AML-193 (cell line): ENCODE measurements at regions not wholly inside any gene's neighbourhood (a gene's known extent, or its start where the extent isn't known, plus 50 kb on each side); places are given as distances from the start of the nearest gene placed in this dataset.
"Not testable (repeated sequence)": the region's sequence is repeated elsewhere in the genome, so short reads cannot be mapped to it uniquely, and the experiment has no call there.

Source experiments
- DNase-seq, 2 experiments: peaks; one replicate each; lab custom pipeline; 2025; lab: John Stamatoyannopoulos, UW

- DNase-seq: no peak
Measured at GRCh38 chr13:65679240-65679639, 1550.9 kb downstream of the PCDH9 start.

- no peak for DNase-seq
Measured at GRCh38 chr13:65677906-65678305, 1552.2 kb downstream of the PCDH9 start.

DNA sequence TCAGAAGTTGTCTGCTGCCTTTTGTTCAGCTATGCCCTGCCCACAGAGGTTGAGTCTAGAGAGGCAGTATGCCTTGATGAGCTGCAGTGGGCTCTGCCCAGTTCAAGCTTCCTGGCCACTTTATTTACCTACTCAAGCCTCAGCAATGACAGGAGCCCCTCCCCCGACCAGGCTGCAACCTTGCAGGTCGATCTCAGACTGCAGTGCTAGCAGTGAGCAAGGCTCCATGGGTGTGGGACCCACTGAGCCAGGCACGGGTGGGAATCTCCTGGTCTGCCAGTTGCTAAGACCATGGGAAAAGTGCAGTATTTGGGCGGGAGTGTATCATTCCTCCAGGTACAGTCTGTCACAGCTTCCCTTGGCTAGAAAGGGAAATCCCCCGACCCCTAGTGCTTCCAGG, 1554.8 kb downstream of the PCDH9 start:
- not testable (repeated sequence) for DNase-seq

DNA sequence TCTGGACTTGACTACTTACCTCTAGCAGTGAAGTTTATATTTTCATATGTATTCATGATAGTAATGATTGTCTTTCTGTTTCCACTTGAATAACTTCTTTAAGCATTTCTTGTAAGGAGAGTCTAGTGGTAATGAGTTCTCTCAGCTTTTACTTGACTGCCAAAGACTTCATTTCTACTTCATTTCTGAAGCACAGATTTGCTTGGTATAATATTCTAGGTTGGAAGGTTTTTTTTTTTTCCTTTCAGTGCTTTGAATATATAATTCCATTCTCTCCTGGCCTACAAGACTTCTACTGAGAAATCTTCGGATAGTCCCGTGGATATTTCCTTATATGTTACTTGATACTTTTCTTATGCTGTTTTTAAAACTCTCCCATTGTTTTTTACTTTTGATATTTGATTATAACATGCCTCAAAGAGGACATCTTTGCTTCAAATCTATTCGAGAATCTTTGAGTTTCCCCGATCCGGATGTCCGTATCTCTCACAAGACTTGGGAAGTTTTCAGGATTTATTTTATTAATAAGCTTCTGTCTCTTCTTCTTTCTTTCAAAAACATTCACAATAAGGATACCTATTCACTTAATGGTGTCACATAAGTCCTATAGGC, 1560.0 kb downstream of the PCDH9 start:
- no peak for DNase-seq

DNA sequence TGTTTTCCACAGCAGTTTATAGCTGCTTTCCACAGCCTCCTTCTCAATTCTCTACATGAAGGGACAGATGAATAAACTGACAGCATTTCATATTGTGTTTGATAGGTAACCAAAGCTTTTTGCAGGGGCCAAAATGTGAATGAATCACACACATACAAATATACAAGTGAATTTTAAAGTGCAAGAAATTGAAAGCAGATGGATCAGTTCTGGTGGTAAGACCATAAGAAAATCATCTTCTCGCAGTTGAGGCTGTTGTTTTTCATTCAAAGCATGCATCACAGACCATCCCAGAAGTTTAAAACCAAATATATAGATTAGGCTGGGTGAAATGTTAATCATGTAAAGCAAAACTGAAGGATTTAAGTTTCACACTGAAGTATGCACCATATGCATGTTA, 1569.4 kb downstream of the PCDH9 start:
- no peak for DNase-seq

DNA sequence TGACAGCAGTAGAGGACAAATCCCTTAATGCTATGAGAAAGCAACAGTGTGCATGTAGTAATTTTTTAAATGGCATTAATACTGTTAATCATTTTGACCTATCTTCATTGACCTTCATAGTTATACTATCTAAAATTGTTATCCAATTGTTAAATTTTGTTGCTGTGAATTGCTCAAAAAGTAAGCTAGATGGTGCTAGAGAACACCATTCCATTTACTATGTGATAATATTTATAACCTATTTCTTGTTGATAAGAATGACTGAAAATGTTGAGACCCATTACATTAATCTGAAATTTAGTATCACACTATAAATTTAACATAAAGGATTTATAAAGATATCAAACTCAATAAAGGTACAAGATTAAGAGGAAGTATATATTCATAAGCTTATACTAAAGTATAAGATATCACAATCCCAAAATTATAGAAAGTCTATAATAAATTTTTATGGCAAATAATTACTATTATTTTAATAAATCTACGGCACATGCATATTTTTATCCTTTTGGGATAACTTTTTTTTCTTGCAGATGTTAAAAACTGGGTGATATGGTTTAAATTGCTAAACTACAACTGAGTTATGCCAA, 1573.3 kb downstream of the PCDH9 start:
- DNase-seq: peak; percentile 2 to 14

GRCh38 chr13:65653613-65654012, 1576.5 kb downstream of the PCDH9 start:
- DNase-seq: no peak

DNA sequence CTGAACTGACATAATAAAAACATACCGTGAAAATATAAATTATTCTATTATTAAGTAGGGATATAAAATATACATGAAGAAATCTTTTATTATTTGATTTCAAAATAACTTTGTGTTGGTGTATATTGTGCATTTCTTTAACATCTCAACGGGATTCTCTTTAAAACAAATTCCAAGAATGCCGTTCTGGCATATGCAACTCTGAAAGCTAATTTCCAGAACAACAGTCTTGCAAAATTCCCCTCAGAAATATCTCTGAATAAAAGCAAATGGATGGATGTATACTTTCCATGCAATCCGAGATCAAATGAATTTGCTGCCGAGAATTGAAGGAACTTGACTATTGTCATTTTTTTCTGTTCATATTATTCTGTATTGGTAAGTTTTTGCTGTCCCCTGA, 1579.8 kb downstream of the PCDH9 start:
- no peak for DNase-seq

GRCh38 chr13:65642996-65643395, 1587.1 kb downstream of the PCDH9 start:
- no peak for DNase-seq

- DNase-seq: no peak
Measured at GRCh38 chr13:65642301-65642700, 1587.8 kb downstream of the PCDH9 start.

DNA sequence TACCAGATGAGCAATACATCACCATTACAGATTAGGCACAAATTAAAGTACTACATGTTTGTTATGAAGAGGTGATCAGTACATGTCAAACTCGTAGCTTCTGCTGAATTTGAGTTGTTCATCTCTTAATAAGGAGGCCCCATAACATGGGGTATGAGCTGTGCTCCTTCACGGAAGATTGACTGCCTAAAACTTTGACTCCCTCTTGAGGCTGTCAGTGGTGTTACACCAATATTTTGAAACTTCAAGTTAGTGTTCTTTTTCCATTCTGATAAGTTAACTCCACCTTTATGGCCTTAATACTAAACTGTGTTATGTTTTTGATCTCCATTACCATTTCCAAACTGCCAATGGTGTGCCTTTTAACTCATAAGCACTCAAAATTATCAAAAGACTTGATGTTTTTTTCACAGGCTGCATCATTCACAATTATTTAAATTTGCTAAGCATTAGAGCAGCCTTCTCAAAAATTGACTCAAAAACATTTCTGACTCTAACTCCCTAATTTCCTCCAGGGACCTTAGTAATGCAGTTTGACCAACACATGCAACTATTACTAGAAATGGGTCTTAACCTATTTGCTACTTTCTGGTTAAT, 1591.5 kb downstream of the PCDH9 start:
- DNase-seq: peak; percentile 47 to 56

DNA sequence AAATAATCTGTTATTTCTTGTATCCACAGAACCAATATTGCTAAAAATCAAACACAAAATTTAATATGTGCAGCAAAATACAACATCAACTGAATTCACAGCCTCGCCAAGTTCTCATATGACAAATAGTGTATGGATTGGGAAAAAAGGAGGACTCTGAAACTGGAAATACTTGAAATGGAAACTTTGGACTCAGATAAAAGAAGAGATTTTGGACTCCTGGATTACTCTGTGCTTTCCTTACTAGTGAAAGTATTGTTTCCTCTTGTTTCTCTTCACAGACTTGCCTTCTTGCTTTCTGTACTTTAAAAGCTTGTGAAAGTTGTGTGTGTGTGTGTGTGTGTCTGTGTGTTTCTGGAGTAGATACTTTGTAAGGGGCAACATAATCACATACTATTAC, 1596.3 kb downstream of the PCDH9 start:
- no peak for DNase-seq

GRCh38 chr13:65631078-65631477, 1599.1 kb downstream of the PCDH9 start:
- no peak for DNase-seq

GRCh38 chr13:65629926-65630325, 1600.2 kb downstream of the PCDH9 start:
- DNase-seq: no peak

DNA sequence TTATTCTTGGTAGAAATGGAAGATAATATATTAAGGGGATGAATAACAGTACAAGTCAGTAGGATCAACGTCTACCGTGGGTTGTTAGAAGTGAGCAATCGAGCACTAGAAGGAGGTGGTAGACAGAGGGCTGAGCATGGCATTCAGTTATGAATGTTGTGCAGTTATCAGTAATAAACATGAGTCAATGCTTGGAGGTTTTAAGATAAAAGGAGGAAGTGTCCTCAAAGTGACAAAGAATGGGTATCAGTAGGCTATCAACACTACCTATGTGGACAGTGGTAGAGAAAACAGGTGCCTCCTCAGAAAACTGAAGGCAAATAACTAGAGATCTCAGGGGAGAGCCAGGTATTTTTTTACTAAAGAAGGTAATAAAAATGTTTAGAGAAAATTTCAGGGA, 1607.0 kb downstream of the PCDH9 start:
- no peak for DNase-seq

- no peak for DNase-seq
Measured at GRCh38 chr13:65615506-65615905, 1614.6 kb downstream of the PCDH9 start.

- DNase-seq: no peak
Measured at GRCh38 chr13:65613004-65613403, 1617.1 kb downstream of the PCDH9 start.

GRCh38 chr13:65609350-65609749, 1620.8 kb downstream of the PCDH9 start:
- DNase-seq: no peak

DNA sequence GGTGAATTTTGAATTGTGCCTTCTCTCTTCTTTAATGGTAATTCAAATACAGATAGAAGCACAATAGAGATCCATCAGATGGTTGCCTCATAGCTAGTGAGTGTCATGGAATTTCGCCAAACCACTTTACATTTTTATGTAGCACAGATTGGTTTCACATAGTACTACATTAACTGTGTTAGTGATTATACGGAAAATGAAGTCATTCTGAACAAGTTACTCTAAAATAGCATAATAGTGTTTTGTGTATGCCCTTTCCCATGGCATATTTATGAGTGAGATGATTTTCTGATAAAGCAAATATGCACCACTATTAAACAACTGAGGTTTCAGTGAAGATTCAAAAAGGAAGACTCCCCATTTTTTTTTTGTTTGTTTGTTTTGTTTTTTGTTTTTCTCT, 1623.5 kb downstream of the PCDH9 start:
- no peak for DNase-seq

DNA sequence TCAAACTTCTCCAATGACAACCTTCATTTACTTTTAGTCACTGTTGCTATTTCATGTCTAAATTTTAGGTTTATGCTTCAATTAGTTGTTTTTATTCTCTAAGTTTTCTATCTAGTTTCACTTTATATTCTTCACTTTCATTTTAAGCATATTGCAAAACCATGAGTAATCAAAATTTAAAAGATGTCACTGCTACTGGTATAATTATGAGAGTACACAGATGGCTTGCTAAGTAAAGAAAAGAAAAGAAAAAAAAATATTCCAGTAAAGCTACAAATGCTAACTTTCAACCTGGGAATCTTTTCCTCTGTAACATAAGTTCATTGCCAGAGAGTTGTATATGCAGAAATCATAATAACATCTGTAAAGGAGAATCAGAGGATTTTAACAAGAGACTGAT, 1624.7 kb downstream of the PCDH9 start:
- no peak for DNase-seq

- DNase-seq: no peak
Measured at GRCh38 chr13:65603160-65603559, 1627.0 kb downstream of the PCDH9 start.

DNA sequence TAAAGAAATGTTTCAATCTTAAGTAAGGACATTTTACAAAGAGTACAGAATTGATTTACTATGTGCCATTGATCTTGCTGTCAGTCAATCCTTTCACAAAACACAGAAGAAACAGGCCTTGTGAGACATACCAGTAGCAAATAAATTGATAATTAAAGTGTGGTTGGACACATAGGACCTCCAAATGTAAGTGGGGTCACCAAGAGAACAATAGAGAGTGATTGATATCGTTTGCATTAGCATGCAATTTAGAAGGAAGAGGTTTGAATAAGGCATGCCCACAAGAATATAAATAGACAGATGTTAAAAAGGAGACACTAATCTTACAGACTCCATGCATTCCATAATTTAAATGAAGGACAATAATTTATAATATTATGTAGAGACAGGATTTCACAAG, 1628.3 kb downstream of the PCDH9 start:
- no peak for DNase-seq

DNA sequence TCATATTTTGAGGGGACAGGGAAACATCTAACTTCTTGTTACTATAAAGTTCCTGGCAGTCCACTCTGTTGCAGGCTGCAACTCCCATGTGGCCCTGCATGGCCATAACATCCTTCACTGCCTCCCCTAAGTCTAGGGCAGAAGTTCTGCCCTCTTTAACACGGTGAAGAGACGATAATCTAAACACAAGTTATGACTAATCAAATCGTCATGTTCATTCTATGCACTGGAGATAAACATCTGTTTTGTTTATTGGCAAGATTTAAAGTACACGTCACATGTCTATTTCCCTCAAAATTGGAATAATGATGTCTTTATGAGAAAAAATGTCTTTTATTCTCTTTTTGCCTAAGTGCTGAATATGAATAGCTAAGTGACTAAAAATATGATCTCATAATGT, 1629.4 kb downstream of the PCDH9 start:
- DNase-seq: no peak
